SJCRH30 (cell line): ENCODE measurements at regions not wholly inside any gene's neighbourhood (a gene's known extent, or its start where the extent isn't known, plus 50 kb on each side); places are given as distances from the start of the nearest gene placed in this dataset.

ENCODE experiments used
- DNase-seq, 2 experiments: peaks; one replicate each; pipeline ENCODE4 v3.0.0-alpha.2; 2015 to 2020
- H3K27ac ChIP-seq: fragments of 250-450 bp; sonication (Bioruptor Pico); 2 replicates; pipeline ENCODE4 v1.5.1; 2020; ENCODE audit warnings: mild to moderate bottlenecking, moderate library complexity
- H3K27me3 ChIP-seq: fragments of 250-450 bp; sonication (Bioruptor Pico); 2 replicates; pipeline ENCODE4 v1.5.1; 2020; ENCODE audit warnings: mild to moderate bottlenecking, moderate library complexity
- H3K36me3 ChIP-seq: fragments of 250-450 bp; sonication (Bioruptor Pico); 2 replicates; pipeline ENCODE4 v1.5.1; 2020; ENCODE audit warnings: mild to moderate bottlenecking, moderate library complexity
- H3K4me1 ChIP-seq: fragments of 250-450 bp; sonication (Bioruptor Pico); 2 replicates; pipeline ENCODE4 v1.5.1; 2020; ENCODE audit warnings: mild to moderate bottlenecking, moderate library complexity
- H3K4me3 ChIP-seq: fragments of 250-450 bp; sonication (Bioruptor Pico); 2 replicates; pipeline ENCODE4 v1.5.1; 2020; ENCODE audit warnings: mild to moderate bottlenecking, moderate library complexity
- H3K9me3 ChIP-seq: fragments of 250-450 bp; sonication (Bioruptor Pico); replicated peaks from 2 replicates; pipeline ENCODE4 v1.5.1; 2020; ENCODE audit warnings: mild to moderate bottlenecking, moderate library complexity

GRCh38 chr5:77849308-77849900, 73.3 kb upstream of the TBCA start:
- Histone ChIP-seq H3K27me3 (no peaks in the 10 kb centered on the region), H3K4me1 (no peaks in the 10 kb centered on the region), H3K36me3 (no peaks in the 10 kb centered on the region), H3K9me3 (no peaks in the 10 kb centered on the region), H3K27ac (no peak overlapping the region), H3K4me3 (no peak overlapping the region)
- no peak for DNase-seq

- Histone ChIP-seq H3K4me1 (0 out of 2 replicates have a peak, but pooled peaks cover 5% of the 10 kb centered on the region), H3K27me3 (no peaks in the 10 kb centered on the region), H3K27ac (no peak overlapping the region), H3K36me3 (no peaks in the 10 kb centered on the region), H3K4me3 (no peak overlapping the region), H3K9me3 (no peaks in the 10 kb centered on the region)
- DNase-seq = no peak
These were observed 71.7 kb upstream of the TBCA start for GRCh38 chr5:77847814-77848290.

- no peak for DNase-seq
- Histone ChIP-seq H3K27ac (no peak overlapping the region), H3K9me3 (no peaks in the 10 kb centered on the region; the same call in 1 of the 2 replicates), H3K27me3 (no peaks in the 10 kb centered on the region), H3K4me1 (peaks cover 6% of the 10 kb centered on the region), H3K4me3 (no peak overlapping the region), H3K36me3 (no peaks in the 10 kb centered on the region)
These were observed 71.0 kb upstream of the TBCA start for GRCh38 chr5:77847129-77847460.

GRCh38 chr5:77846422-77847128, 70.4 kb upstream of the TBCA start:
- H3K4me3 ChIP-seq = no peak overlapping the region
- peaks cover 11% of the 10 kb centered on the region for H3K4me1 ChIP-seq
- H3K27ac ChIP-seq = no peak overlapping the region
- H3K9me3 ChIP-seq = no peaks in the 10 kb centered on the region; the same call in 1 of the 2 replicates
- no peak for DNase-seq
- H3K36me3 ChIP-seq = no peaks in the 10 kb centered on the region
- H3K27me3 ChIP-seq = no peaks in the 10 kb centered on the region

GRCh38 chr5:77845324-77845646, 69.1 kb upstream of the TBCA start:
- Histone ChIP-seq H3K9me3 (no peaks in the 10 kb centered on the region; the same call in 1 of the 2 replicates), H3K36me3 (no peaks in the 10 kb centered on the region), H3K27me3 (no peaks in the 10 kb centered on the region), H3K4me1 (peaks cover 14% of the 10 kb centered on the region), H3K27ac (no peak overlapping the region), H3K4me3 (no peak overlapping the region)
- DNase-seq = no peak

- H3K27me3 ChIP-seq = no peaks in the 10 kb centered on the region
- no peak overlapping the region for H3K4me3 ChIP-seq
- H3K9me3 ChIP-seq = no peaks in the 10 kb centered on the region; the same call in 1 of the 2 replicates
- H3K36me3 ChIP-seq = no peaks in the 10 kb centered on the region
- no peak for DNase-seq
- H3K4me1 ChIP-seq = peaks cover 14% of the 10 kb centered on the region
- H3K27ac ChIP-seq = no peak overlapping the region
These were observed 68.6 kb upstream of the TBCA start for GRCh38 chr5:77844623-77845323.

GRCh38 chr5:77844373-77844622, 68.2 kb upstream of the TBCA start:
- no peak overlapping the region for H3K27ac ChIP-seq
- no peak overlapping the region for H3K4me3 ChIP-seq
- H3K27me3 ChIP-seq = no peaks in the 10 kb centered on the region
- DNase-seq = no peak
- H3K36me3 ChIP-seq = no peaks in the 10 kb centered on the region
- H3K4me1 ChIP-seq = peaks cover 14% of the 10 kb centered on the region
- H3K9me3 ChIP-seq = no peaks in the 10 kb centered on the region; the same call in 1 of the 2 replicates

GRCh38 chr5:77843570-77844372, 67.6 kb upstream of the TBCA start:
- no peak overlapping the region for H3K4me3 ChIP-seq

GRCh38 chr5:77842243-77842642, 66.1 kb upstream of the TBCA start:
- H3K4me3 ChIP-seq = no peak overlapping the region
- H3K27me3 ChIP-seq = no peaks in the 10 kb centered on the region
- H3K9me3 ChIP-seq = no peaks in the 10 kb centered on the region; the same call in 1 of the 2 replicates
- no peak for DNase-seq
- H3K36me3 ChIP-seq = no peaks in the 10 kb centered on the region
- H3K4me1 ChIP-seq = peaks cover 14% of the 10 kb centered on the region
- H3K27ac ChIP-seq = no peak overlapping the region

More at GRCh38 chr5:77843570-77844372, 67.6 kb upstream of the TBCA start:
- H3K27me3 ChIP-seq = no peaks in the 10 kb centered on the region
- H3K4me1 ChIP-seq = peaks cover 14% of the 10 kb centered on the region
- H3K9me3 ChIP-seq = no peaks in the 10 kb centered on the region; the same call in 1 of the 2 replicates
- H3K27ac ChIP-seq = no peak overlapping the region
- peak; percentile 57 to 70 for DNase-seq
- no peaks in the 10 kb centered on the region for H3K36me3 ChIP-seq

DNA sequence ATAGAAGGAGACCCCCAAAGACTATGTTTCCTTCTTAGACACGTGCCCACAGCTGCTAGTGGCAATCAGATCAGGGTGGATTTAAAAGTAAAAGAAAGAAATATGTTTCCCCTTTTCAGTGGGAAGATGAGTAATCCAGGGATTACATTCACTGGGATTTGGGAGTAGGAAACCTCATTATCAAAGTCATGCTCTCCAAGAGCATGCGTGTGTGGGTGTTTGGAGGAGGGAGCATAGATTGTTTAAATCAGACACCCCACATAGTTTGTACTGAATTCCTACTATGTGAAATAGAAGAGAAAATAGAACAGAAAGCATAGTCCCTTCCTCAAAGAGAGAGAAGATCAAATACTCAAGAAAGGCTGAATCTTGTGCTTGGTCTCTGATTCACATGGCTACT, 65.5 kb upstream of the TBCA start:
- DNase-seq = peak; percentile 26 to 64
- Histone ChIP-seq H3K27ac (no peak overlapping the region), H3K4me3 (no peak overlapping the region), H3K9me3 (no peaks in the 10 kb centered on the region; the same call in 1 of the 2 replicates), H3K36me3 (no peaks in the 10 kb centered on the region), H3K4me1 (peaks cover 14% of the 10 kb centered on the region), H3K27me3 (no peaks in the 10 kb centered on the region)

- peaks cover 14% of the 10 kb centered on the region for H3K4me1 ChIP-seq
- H3K36me3 ChIP-seq = no peaks in the 10 kb centered on the region
- no peaks in the 10 kb centered on the region; the same call in 1 of the 2 replicates for H3K9me3 ChIP-seq
- H3K27ac ChIP-seq = no peak overlapping the region
- no peak overlapping the region for H3K4me3 ChIP-seq
- no peak for DNase-seq
- no peaks in the 10 kb centered on the region for H3K27me3 ChIP-seq
These were observed 64.8 kb upstream of the TBCA start for GRCh38 chr5:77840930-77841329.

DNA sequence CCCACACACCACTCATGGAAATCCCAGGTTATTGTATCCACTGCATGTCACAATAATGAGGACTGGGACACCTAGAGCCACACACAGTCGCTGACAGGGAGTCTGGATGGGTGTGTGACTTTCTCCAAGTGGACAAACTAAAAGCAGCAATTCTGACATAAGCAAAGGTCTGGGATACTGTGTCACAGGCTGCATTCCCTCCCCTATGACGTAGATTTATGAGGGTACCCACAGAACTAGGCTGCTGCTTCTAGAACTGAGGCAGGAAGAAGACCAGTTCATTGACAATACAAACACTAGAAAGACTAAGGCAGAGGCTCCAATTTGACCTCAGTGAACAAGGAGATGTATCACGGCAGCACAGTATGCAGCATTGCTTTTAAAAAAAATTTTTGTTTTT, 63.6 kb upstream of the TBCA start:
- Histone ChIP-seq H3K36me3 (no peaks in the 10 kb centered on the region), H3K4me3 (no peak overlapping the region), H3K9me3 (no peaks in the 10 kb centered on the region; the same call in 1 of the 2 replicates), H3K27me3 (no peaks in the 10 kb centered on the region), H3K4me1 (peaks cover 14% of the 10 kb centered on the region), H3K27ac (no peak overlapping the region)
- no peak for DNase-seq

DNA sequence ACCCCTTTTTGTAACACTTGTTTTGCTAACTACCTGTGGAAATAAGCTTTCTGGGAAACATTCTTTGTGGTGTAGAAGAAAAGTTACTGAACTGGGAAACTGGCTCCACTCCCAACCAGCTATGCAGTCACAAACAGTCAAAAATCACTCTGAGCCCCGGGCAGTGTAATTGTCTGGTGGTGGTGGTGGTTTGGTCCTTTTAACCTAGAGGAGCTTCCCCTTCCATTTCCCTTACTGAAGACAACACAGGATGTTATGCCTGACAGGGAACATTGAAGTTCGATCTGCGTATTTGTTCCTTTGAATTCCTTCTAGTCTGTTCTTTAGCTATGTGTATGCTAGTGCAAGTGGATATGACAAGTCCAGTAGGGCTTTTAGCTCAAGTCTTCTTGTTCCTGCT, 56.8 kb upstream of the TBCA start:
- Histone ChIP-seq H3K4me1 (peaks cover 4% of the 10 kb centered on the region; the same call in 1 of the 2 replicates), H3K9me3 (no peaks in the 10 kb centered on the region), H3K27me3 (no peaks in the 10 kb centered on the region), H3K27ac (no peak overlapping the region), H3K36me3 (no peaks in the 10 kb centered on the region), H3K4me3 (no peak overlapping the region)
- no peak for DNase-seq

DNA sequence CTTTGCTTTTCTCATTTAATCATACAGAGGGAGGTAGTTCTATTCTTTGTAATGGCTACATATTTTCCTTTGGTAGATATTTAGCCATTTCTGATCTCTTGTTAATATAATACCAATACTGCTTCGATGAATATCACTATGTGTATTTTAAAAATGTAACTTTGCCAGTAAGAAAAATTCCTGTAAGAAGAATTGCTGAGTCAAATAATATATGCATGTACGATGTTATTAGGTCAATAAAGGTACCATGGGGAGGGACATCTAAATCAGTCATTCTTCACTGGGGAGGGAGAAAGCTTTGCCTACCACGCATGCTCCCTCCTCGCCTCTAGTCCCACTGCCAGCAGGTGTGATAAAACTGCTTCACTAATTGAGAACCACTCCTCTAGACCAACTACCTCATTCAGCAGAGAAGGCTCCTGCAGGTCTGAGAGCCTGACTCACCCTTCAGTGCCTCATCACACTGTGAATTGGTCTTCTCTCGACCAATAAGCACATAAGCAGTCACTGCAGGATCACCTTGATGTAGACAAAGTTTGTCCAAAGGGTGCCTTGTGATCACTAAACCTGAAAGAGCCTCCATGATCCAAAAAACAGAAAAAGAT, 56.1 kb upstream of the TBCA start:
- no peak overlapping the region for H3K27ac ChIP-seq
- peaks cover 4% of the 10 kb centered on the region; the same call in 1 of the 2 replicates for H3K4me1 ChIP-seq
- no peak for DNase-seq
- no peak overlapping the region for H3K4me3 ChIP-seq
- H3K27me3 ChIP-seq = no peaks in the 10 kb centered on the region
- no peaks in the 10 kb centered on the region for H3K36me3 ChIP-seq
- no peaks in the 10 kb centered on the region for H3K9me3 ChIP-seq
